ENCODE measurements at regions not wholly inside any gene's neighbourhood (a gene's known extent, or its start where the extent isn't known, plus 50 kb on each side); places are given as distances from the start of the nearest gene placed in this dataset.
"Not testable (repeated sequence)": the region's sequence is repeated elsewhere in the genome, so short reads cannot be mapped to it uniquely, and the experiment has no call there.

DNA sequence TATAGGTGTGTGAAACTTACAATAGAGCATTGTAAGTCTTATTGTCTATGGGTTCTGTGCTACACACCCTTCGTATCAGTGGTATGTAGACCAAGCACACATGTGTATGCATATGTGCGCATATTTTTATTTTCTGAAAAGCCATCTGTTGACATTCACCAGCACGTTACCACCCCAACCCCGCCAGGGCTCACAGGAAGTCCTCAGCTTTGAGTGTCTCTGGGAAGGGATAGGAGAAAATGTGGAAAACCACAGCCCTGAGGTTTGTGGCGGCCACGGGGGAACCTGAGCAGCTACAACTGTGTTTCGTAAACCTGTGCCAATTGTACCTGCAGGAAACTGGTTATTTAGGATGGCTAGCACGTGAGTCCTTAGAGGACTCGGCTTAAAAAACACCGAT lies 123.3 kb upstream of the PHACTR3 start:
- no peak for DNase-seq (ENCODE audit: low read depth, low spot score)
- Histone ChIP-seq H3K9me3 (ENCODE audit: low read depth, low read length) (no peaks in the 10 kb centered on the region), H3K27ac (no peak overlapping the region), H3K9ac (ENCODE audit: insufficient read length) (no peak overlapping the region), H3K36me3 (ENCODE audit: insufficient read depth, low read length) (no peaks in the 10 kb centered on the region), H3K4me3 (no peak overlapping the region)
- TF ChIP-seq EZH2 (IDR thresholded peaks at IDR 0.05) (no peak), POLR2AphosphoS5 (IDR thresholded peaks at IDR 0.05; ENCODE audit: borderline replicate concordance, low read depth, low read length) (no peak), FOXP2 (optimal IDR thresholded peaks at IDR 0.05; ENCODE audit: control extremely low read depth, extremely low read length, insufficient read depth) (no peak)

DNA sequence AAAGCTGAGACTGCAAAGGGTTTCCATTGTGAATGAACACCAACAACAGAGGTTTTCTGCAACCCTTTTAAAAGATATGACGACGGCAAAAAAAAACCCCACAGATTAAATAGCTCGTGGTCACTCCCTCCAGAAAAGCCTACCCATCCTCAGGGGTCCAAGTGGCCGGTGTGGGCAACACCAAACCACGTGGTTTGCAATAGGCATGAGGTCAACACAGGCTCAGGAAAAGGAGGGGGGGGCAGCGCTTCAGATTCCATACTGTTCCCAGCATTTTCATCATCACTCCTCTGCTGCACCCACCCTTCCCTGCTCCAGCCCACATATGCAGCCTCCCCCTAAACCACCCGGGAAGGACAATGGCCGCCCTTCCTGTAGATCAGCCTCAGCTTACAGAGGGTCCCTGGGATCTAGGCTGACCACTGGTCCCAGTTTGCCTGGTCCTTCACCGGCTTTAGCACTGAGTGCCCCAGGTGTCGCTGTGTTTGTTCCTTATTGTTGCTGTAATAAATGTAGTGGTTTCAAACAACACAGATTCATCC lies 122.8 kb upstream of the PHACTR3 start:
- Histone ChIP-seq H3K4me3 (no peak overlapping the region), H3K9ac (ENCODE audit: insufficient read length) (no peak overlapping the region), H3K27ac (no peak overlapping the region), H3K36me3 (ENCODE audit: insufficient read depth, low read length) (no peaks in the 10 kb centered on the region), H3K9me3 (ENCODE audit: low read depth, low read length) (no peaks in the 10 kb centered on the region)
- DNase-seq (ENCODE audit: low read depth, low spot score), result no peak
- no peak for TF ChIP-seq FOXP2 (optimal IDR thresholded peaks at IDR 0.05; ENCODE audit: control extremely low read depth, extremely low read length, insufficient read depth)
- TF ChIP-seq POLR2AphosphoS5 (IDR thresholded peaks at IDR 0.05; ENCODE audit: borderline replicate concordance, low read depth, low read length), result no peak
- TF ChIP-seq EZH2 (IDR thresholded peaks at IDR 0.05), result no peak

DNA sequence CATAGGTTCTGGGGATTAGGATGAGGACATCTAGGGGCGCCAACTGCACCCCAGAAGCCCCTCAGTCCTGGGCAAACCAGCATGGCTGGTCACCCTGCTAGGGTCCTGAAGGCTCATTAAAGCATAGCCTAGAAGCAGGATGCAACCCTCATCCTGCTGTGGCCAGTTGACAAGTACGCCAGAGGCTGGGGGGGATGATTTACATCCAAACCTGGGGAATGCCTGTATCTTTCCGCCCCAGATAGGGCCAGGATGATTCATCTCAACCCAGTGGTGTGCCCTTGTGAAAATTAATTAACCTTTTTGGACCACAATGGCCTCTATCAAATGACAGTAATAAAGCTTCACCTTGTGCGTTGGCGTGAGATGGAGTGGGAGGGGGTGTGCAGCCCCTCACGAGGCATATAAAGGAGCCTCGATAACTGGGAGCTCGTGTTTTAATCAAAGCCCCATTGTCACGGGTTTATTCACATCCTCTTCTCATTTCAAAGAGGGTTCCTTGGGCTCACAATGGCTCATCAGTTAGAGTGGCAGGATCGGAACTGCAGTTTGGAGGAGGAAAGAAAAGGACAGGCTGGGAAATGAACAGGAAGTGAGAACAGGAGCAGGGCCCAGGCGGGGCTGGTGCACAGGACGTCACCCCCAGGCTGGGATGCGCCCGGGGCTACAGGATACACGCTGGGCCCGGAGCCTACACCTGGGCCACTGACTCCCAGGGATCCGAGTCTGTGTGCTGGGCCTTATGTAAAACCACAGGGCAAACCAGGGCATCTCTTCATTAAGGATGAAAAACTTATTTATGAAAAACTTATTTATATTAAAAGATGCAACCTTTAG lies 121.8 kb upstream of the PHACTR3 start:
- no peak for DNase-seq (ENCODE audit: low read depth, low spot score)
- Histone ChIP-seq H3K36me3 (ENCODE audit: insufficient read depth, low read length) (no peaks in the 10 kb centered on the region), H3K4me3 (no peak overlapping the region), H3K27ac (no peak overlapping the region), H3K9me3 (ENCODE audit: low read depth, low read length) (no peaks in the 10 kb centered on the region), H3K9ac (ENCODE audit: insufficient read length) (no peak overlapping the region)
- TF ChIP-seq POLR2AphosphoS5 (IDR thresholded peaks at IDR 0.05; ENCODE audit: borderline replicate concordance, low read depth, low read length), result no peak
- no peak for TF ChIP-seq EZH2 (IDR thresholded peaks at IDR 0.05)
- no peak for TF ChIP-seq FOXP2 (optimal IDR thresholded peaks at IDR 0.05; ENCODE audit: control extremely low read depth, extremely low read length, insufficient read depth)

GRCh38 chr20:59483481-59483880 lies 120.9 kb upstream of the PHACTR3 start:
- Histone ChIP-seq H3K27ac (no peak overlapping the region), H3K9ac (ENCODE audit: insufficient read length) (no peak overlapping the region), H3K9me3 (ENCODE audit: low read depth, low read length) (no peaks in the 10 kb centered on the region), H3K4me3 (no peak overlapping the region), H3K36me3 (ENCODE audit: insufficient read depth, low read length) (no peaks in the 10 kb centered on the region)
- no peak for DNase-seq (ENCODE audit: low read depth, low spot score)
- TF ChIP-seq FOXP2 (optimal IDR thresholded peaks at IDR 0.05; ENCODE audit: control extremely low read depth, extremely low read length, insufficient read depth) (no peak), POLR2AphosphoS5 (IDR thresholded peaks at IDR 0.05; ENCODE audit: borderline replicate concordance, low read depth, low read length) (no peak), EZH2 (IDR thresholded peaks at IDR 0.05) (no peak)

GRCh38 chr20:59484228-59484627 lies 120.1 kb upstream of the PHACTR3 start:
- H3K9ac ChIP-seq (ENCODE audit: insufficient read length), result no peak overlapping the region
- H3K9me3 ChIP-seq (ENCODE audit: low read depth, low read length), result no peaks in the 10 kb centered on the region
- no peak overlapping the region for H3K27ac ChIP-seq
- H3K36me3 ChIP-seq (ENCODE audit: insufficient read depth, low read length), result no peaks in the 10 kb centered on the region
- no peak for DNase-seq (ENCODE audit: low read depth, low spot score)
- no peak for TF ChIP-seq POLR2AphosphoS5 (IDR thresholded peaks at IDR 0.05; ENCODE audit: borderline replicate concordance, low read depth, low read length)
- TF ChIP-seq FOXP2 (optimal IDR thresholded peaks at IDR 0.05; ENCODE audit: control extremely low read depth, extremely low read length, insufficient read depth), result no peak
- H3K4me3 ChIP-seq, result no peak overlapping the region

- DNase-seq (ENCODE audit: low read depth, low spot score), result no peak
- no peaks in the 10 kb centered on the region for H3K9me3 ChIP-seq (ENCODE audit: low read depth, low read length)
- H3K9ac ChIP-seq (ENCODE audit: insufficient read length), result no peak overlapping the region
- H3K36me3 ChIP-seq (ENCODE audit: insufficient read depth, low read length), result no peaks in the 10 kb centered on the region
- no peak overlapping the region for H3K27ac ChIP-seq
- H3K4me3 ChIP-seq, result no peak overlapping the region
- TF ChIP-seq EZH2 (IDR thresholded peaks at IDR 0.05), result no peak
Observed at GRCh38 chr20:59485576-59486454, 118.5 kb upstream of the PHACTR3 start.

GRCh38 chr20:59488459-59488858 lies 115.9 kb upstream of the PHACTR3 start:
- not testable (repeated sequence) for H3K4me3 ChIP-seq; H3K9ac ChIP-seq (ENCODE audit: insufficient read length); H3K27ac ChIP-seq; H3K9me3 ChIP-seq (ENCODE audit: low read depth, low read length); DNase-seq (ENCODE audit: low read depth, low spot score); H3K36me3 ChIP-seq (ENCODE audit: insufficient read depth, low read length)

- H3K36me3 ChIP-seq (ENCODE audit: insufficient read depth, low read length); H3K9me3 ChIP-seq (ENCODE audit: low read depth, low read length); H3K27ac ChIP-seq; H3K9ac ChIP-seq (ENCODE audit: insufficient read length); H3K4me3 ChIP-seq; DNase-seq (ENCODE audit: low read depth, low spot score): not testable (repeated sequence)
Observed at GRCh38 chr20:59490196-59491004, 113.9 kb upstream of the PHACTR3 start.
